Embryonic facial prominence (tissue), 1 donor: ENCODE measurements at regions not wholly inside any gene's neighbourhood (a gene's known extent, or its start where the extent isn't known, plus 50 kb on each side); places are given as distances from the start of the nearest gene placed in this dataset.

Experiments used
- DNase-seq: peaks from one replicate; pipeline ENCODE4 v3.0.0-alpha.2; 2016; ENCODE audit errors: extremely low spot score

GRCh38 chr10:50936335-50936734 lies 50.9 kb upstream of the A1CF start:
- no peak for DNase-seq

- DNase-seq = no peak
Measured at GRCh38 chr10:50937230-50937907, 51.9 kb upstream of the A1CF start.

DNA sequence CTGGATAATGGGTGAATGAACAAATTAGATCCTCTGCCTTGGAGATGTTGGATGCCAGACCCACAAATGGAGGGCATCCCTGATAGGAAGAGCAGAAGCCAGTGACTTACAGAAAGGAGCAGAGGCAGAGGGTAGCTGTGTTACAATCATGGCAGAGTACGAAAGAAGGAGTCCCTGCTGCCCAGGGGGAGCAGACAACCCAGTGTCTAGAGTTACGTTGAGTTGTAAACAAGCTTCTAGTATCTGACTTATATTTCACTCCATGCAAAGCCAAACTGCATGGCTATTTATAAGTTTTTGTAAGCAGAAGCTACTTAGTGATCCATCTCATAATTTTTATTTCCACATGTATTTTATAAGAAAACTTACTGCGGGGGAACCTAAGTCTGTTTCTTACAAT lies 56.2 kb upstream of the A1CF start:
- DNase-seq = no peak

- DNase-seq = no peak
Measured at GRCh38 chr10:50946991-50947781, 61.8 kb upstream of the A1CF start.

DNA sequence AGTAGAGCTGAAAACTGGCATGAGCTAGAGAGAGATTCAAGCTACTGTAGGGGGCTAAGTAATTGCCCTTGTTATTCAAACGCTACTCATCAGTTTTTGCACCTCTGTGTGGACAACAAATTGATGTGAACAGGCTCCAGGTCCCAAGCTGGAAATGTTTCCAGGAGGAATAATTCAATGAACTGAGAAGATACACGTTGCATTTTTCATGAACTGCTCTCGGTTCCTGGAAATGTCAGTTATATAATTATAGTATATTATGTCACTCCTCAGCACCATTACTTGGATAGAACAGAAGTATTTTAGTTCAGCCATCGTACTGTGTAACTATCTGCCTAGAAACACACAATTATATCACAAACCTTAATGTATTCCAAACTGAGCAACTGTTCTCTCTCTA lies 65.9 kb upstream of the A1CF start:
- no peak for DNase-seq

DNA sequence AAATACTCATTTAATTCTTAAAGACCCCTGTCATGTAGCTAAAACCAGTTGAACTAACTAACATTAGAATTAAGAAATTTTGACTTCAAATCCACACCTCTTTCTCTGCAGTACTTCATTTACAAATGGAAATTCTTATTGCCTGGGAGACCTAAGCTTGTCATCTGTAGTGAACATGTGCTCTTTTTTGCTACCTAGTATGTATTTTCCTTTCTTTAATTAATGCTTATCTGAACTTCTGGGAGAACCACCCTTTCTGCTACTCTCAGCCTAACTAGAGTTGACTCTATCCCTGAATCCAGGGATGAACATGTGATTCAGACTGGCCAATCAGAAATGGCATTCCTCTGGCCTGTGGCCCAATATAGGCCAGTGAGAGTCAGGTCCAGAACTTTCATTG lies 75.9 kb upstream of the A1CF start:
- no peak for DNase-seq

GRCh38 chr10:50963063-50963462 lies 77.6 kb upstream of the A1CF start:
- DNase-seq = no peak

GRCh38 chr10:50968386-50969091 lies 83.1 kb upstream of the A1CF start:
- no peak for DNase-seq

- DNase-seq = no peak
Measured at GRCh38 chr10:50972591-50972990, 87.2 kb upstream of the A1CF start.

DNA sequence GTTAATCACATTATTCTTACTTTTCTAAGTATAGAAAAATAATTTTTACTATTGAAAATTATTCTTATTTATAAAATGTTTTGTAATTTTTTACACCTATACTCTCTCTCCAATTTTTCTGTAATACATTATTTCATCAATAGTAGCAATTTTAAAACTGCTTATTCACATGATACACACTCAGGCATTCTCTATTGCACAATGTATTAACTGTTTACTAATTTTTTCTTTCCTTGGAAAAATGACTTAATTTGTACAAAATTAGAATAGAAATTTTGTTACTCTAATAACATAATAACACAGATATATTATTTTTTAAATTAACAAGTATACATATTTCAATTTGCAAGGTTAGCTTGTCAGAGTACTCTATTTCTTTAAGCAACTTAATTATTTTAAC lies 92.9 kb upstream of the PRKG1 start:
- no peak for DNase-seq

DNA sequence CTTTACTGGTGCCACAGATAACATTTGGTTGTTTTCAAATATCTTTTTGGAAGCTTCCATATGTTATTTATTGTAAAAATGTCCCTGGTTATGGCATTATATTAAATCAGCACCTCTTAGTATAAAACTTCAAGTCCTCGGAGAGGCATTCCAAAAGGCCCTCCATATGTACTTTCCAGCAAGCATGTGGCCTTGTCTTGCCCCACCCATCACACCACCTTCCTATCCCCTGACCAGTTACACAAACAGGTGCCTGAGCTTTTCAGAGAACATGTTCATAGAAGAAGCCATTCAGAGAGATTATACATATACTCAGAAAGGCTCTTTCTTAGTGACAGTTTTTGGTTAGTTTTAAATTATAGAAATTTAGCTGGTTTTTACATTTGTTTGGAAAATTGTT lies 92.4 kb upstream of the PRKG1 start:
- DNase-seq = no peak

- no peak for DNase-seq
Measured at GRCh38 chr10:50982989-50983388, 91.3 kb upstream of the PRKG1 start.

DNA sequence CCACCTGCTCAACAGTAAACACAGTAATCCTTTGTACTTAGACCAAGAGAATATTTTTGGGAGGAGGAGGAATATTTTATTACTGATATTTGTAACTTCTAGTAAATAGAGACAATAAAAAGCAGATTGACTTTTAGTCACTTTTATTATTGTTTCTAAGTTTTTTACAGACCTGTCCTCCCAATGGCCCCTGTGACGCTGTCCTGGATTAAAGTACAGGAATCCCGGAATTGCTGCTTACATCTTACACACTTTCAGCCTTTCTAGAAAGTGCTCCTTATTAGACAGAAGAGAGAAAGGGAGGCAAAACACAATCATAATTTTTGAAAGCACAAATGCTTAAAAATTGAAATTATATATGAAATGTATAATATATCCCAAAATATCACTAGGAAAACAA lies 86.4 kb upstream of the PRKG1 start:
- DNase-seq = no peak

DNA sequence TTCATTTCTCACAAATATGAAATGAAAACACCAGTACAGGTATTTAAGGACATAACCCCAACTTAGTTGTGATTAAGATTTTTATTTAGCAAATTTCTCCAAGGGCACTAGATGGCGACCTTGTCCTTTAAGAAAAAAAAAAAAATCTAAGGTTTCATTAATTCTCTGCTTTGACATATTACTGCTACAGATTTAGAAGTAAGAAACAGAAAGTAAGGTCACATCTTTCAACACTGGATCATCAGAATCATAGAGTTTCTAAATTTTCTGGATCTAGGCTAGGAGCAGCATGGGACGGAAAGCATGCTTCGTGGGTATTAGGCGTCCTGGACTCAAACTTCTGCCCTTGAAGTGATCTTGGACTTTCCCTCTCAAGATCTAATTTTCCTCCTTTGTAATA lies 85.5 kb upstream of the PRKG1 start:
- no peak for DNase-seq

GRCh38 chr10:50990568-50991455 lies 83.5 kb upstream of the PRKG1 start:
- peak; percentile 60 for DNase-seq

GRCh38 chr10:50991456-50992355 lies 82.6 kb upstream of the PRKG1 start:
- DNase-seq = no peak

DNA sequence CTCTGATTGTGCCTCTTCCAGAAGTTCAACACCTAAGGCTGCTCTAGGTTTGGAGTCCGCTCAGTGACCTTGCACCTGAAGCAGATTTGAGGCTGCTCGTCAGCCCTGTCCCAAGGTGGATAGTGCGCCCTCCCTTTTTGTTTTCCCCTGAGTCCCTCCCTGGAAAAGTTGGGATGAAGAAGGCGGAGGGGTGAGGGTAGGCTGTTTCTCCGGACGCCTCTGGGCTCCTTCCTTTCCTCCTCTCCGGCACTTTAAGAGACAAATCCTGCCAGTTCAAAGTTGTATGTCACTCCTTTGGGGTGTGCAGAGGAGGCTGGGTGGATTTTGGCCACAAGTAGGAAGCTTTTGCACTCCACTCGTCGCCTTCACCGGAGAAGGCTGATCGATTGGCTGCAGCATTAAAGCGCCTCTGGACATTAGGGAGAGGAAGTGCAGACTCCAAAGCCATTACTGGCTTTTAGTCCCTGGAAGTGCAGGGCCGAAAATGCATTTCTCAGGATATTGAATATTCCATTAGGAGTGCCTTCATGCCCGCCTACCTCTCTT lies 81.9 kb upstream of the PRKG1 start:
- DNase-seq = no peak

- DNase-seq = no peak
Measured at GRCh38 chr10:50992972-50993766, 81.1 kb upstream of the PRKG1 start.

GRCh38 chr10:50993771-50994251 lies 80.5 kb upstream of the PRKG1 start:
- DNase-seq = no peak

GRCh38 chr10:50997461-50997860 lies 76.8 kb upstream of the PRKG1 start:
- no peak for DNase-seq
